Smooth muscle cell (in vitro differentiated cells): ENCODE measurements at regions not wholly inside any gene's neighbourhood (a gene's known extent, or its start where the extent isn't known, plus 50 kb on each side); places are given as distances from the start of the nearest gene placed in this dataset.

Experiments used
- DNase-seq: peaks from one replicate; lab custom pipeline; 2025; ENCODE audit not compliant: unreplicated experiment; lab: John Stamatoyannopoulos, UW
- H2AFZ ChIP-seq: fragments of 200-600 bp; sonication (generic); 2 replicates; pipeline ENCODE4 v1.6.0; 2016; ENCODE audit warnings: antibody characterized with exemption, low read depth, mild to moderate bottlenecking
- H3F3A ChIP-seq: fragments of 200-600 bp; sonication (generic); 2 replicates; pipeline ENCODE4 v1.6.0; 2017; ENCODE audit warnings: antibody characterized with exemption, low read depth
- H3K27ac ChIP-seq: fragments of 200-600 bp; sonication (generic); 2 replicates; pipeline ENCODE4 v1.5.1; 2016; ENCODE audit warnings: low read depth, mild to moderate bottlenecking
- H3K27me3 ChIP-seq: fragments of 200-600 bp; sonication (generic); 2 replicates; pipeline ENCODE4 v1.6.1; 2016; ENCODE audit warnings: low read depth, mild to moderate bottlenecking
- H3K36me3 ChIP-seq: fragments of 200-600 bp; sonication (generic); 2 replicates; pipeline ENCODE4 v1.5.1; 2016; ENCODE audit warnings: low read depth
- H3K4me1 ChIP-seq: fragments of 200-600 bp; sonication (generic); 2 replicates; pipeline ENCODE4 v1.5.1; 2016; ENCODE audit warnings: low read depth
- H3K4me2 ChIP-seq: fragments of 200-600 bp; sonication (generic); 2 replicates; pipeline ENCODE4 v1.6.0; 2016; ENCODE audit warnings: mild to moderate bottlenecking
- H3K4me3 ChIP-seq: fragments of 200-600 bp; sonication (generic); 2 replicates; pipeline ENCODE4 v1.5.1; 2016; ENCODE audit warnings: mild to moderate bottlenecking
- H3K79me2 ChIP-seq: fragments of 200-600 bp; sonication (generic); 2 replicates; pipeline ENCODE4 v1.6.0; 2016; ENCODE audit warnings: low read depth, mild to moderate bottlenecking
- H3K9ac ChIP-seq: fragments of 200-600 bp; sonication (generic); 2 replicates; pipeline ENCODE4 v1.6.0; 2016; ENCODE audit warnings: low read depth
- H3K9me3 ChIP-seq: fragments of 200-600 bp; sonication (generic); replicated peaks from 2 replicates; pipeline ENCODE4 v1.5.1; 2016; ENCODE audit warnings: low read depth
- H4K20me1 ChIP-seq: fragments of 200-600 bp; sonication (generic); 2 replicates; pipeline ENCODE4 v1.6.0; 2016; ENCODE audit warnings: low read depth
- WGBS: methylation state at CpG from one replicate; pipeline ENCODE4 v1.1.7; 2016; ENCODE audit warnings: low lambda C conversion rate; 5-methylcytosine and 5-hydroxymethylcytosine counted together
- TF ChIP-seq, protein P1 (sequence below): fragments of 200-600 bp; sonication (generic); IDR thresholded peaks from 2 replicates; pipeline ENCODE4 v1.5.1; 2017; ENCODE audit warnings: borderline replicate concordance, mild to moderate bottlenecking, antibody characterized with exemption; ENCODE audit not compliant: insufficient read depth, poor library complexity, severe bottlenecking

DNA sequence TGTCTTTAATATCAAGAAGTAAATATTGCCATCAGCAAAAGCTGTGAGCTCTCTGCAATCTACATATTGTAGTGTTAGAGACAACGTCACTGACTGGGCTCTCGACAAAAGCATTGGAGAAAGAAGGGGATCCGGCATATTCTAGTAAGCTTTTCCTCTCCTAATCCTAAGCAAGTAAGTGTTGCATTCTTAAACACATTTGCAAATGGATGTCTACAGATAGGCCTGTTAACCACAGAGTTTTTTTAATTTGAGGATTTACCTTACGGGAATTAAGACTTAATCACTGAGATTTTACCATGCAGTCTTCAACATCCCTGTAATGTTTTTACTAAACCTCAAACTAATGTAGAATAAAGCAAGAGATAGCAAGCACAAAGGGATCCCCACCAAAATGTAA, 426.5 kb upstream of the CAMK1G start:
- H3K9me3 ChIP-seq: no peaks in the 10 kb centered on the region
- no peaks in the 10 kb centered on the region for H4K20me1 ChIP-seq
- no peaks in the 10 kb centered on the region for H3K36me3 ChIP-seq
- TF ChIP-seq, protein P1, sequence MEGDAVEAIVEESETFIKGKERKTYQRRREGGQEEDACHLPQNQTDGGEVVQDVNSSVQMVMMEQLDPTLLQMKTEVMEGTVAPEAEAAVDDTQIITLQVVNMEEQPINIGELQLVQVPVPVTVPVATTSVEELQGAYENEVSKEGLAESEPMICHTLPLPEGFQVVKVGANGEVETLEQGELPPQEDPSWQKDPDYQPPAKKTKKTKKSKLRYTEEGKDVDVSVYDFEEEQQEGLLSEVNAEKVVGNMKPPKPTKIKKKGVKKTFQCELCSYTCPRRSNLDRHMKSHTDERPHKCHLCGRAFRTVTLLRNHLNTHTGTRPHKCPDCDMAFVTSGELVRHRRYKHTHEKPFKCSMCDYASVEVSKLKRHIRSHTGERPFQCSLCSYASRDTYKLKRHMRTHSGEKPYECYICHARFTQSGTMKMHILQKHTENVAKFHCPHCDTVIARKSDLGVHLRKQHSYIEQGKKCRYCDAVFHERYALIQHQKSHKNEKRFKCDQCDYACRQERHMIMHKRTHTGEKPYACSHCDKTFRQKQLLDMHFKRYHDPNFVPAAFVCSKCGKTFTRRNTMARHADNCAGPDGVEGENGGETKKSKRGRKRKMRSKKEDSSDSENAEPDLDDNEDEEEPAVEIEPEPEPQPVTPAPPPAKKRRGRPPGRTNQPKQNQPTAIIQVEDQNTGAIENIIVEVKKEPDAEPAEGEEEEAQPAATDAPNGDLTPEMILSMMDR: no peak
- no peak overlapping the region for H2AFZ ChIP-seq
- no peak for DNase-seq
- H3K4me2 ChIP-seq: no peak overlapping the region
- H3K27me3 ChIP-seq: peaks cover 6% of the 10 kb centered on the region
- H3K9ac ChIP-seq: no peak overlapping the region
- H3K4me3 ChIP-seq: no peak overlapping the region
- no peak overlapping the region for H3K27ac ChIP-seq
- WGBS: 66% methylated on average over 4 of the region's 4 CpGs
- no peaks in the 10 kb centered on the region for H3F3A ChIP-seq
- H3K4me1 ChIP-seq: peaks cover 19% of the 10 kb centered on the region
- H3K79me2 ChIP-seq: no peaks in the 10 kb centered on the region

DNA sequence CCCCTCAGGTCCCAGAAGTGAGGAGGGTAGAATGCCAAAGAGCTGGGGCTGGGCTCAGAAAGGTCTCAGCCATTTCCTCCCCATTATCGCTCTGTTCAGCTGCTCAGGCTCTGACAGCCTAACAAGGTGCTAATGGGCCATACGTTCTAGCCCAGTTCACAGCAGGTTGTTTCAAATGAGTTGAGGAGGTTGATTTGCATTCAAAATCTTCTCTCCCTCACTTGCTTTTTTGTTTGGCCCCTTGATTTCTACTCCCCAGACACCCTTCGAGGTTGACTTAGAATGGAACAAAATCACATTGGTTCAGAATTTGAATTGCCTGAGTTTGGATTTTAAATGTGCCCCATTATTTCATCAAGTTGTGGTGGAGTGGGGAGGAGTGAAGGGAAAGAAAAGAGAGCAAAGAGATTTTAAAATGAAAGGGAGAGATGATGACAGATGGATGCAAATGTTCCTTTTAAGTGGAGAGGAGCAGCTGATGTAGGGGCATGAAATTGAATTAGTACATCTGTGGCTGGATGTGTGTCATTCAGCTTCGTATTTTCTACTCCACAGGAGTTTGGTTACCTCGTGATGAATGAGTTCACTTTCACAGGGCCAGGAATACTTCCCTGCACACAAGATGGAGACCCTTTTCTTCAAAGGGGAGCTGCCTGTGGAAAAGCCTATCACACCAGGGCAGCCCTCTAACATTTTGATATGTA, 425.8 kb upstream of the CAMK1G start:
- Histone ChIP-seq H3K4me3 (no peak overlapping the region), H3F3A (no peaks in the 10 kb centered on the region), H3K4me1 (peaks cover 19% of the 10 kb centered on the region), H3K27ac (no peak overlapping the region), H3K9me3 (no peaks in the 10 kb centered on the region), H3K27me3 (peaks cover 6% of the 10 kb centered on the region), H2AFZ (no peak overlapping the region), H3K4me2 (no peak overlapping the region), H3K79me2 (no peaks in the 10 kb centered on the region), H3K36me3 (no peaks in the 10 kb centered on the region), H4K20me1 (no peaks in the 10 kb centered on the region), H3K9ac (no peak overlapping the region)
- TF ChIP-seq, protein P1: no peak
- WGBS: 14% methylated on average over 5 of the region's 5 CpGs
- no peak for DNase-seq

- no peak overlapping the region for H3K9ac ChIP-seq
- TF ChIP-seq, protein P1: no peak
- no peaks in the 10 kb centered on the region for H3F3A ChIP-seq
- no peaks in the 10 kb centered on the region for H3K79me2 ChIP-seq
- no peak overlapping the region for H2AFZ ChIP-seq
- H3K9me3 ChIP-seq: no peaks in the 10 kb centered on the region
- peaks cover 6% of the 10 kb centered on the region for H3K27me3 ChIP-seq
- no peaks in the 10 kb centered on the region for H3K36me3 ChIP-seq
- peaks cover 19% of the 10 kb centered on the region for H3K4me1 ChIP-seq
- H4K20me1 ChIP-seq: no peaks in the 10 kb centered on the region
- H3K4me2 ChIP-seq: no peak overlapping the region
- H3K27ac ChIP-seq: no peak overlapping the region
- WGBS: 96% methylated on average over 1 of the region's 1 CpG
- DNase-seq: no peak
- H3K4me3 ChIP-seq: no peak overlapping the region
Observed at GRCh38 chr1:209158851-209159250, 424.7 kb upstream of the CAMK1G start.

- H3K4me3 ChIP-seq: no peak overlapping the region
- 72% methylated on average over 2 of the region's 2 CpGs for WGBS
- no peak overlapping the region for H3K9ac ChIP-seq
- DNase-seq: no peak
- H3K36me3 ChIP-seq: no peaks in the 10 kb centered on the region
- H3K79me2 ChIP-seq: no peaks in the 10 kb centered on the region
- H3K9me3 ChIP-seq: no peaks in the 10 kb centered on the region
- H3K4me2 ChIP-seq: no peak overlapping the region
- peaks cover 13% of the 10 kb centered on the region for H3K4me1 ChIP-seq
- no peaks in the 10 kb centered on the region for H3F3A ChIP-seq
- H4K20me1 ChIP-seq: no peaks in the 10 kb centered on the region
- no peak overlapping the region for H2AFZ ChIP-seq
- peaks cover 6% of the 10 kb centered on the region for H3K27me3 ChIP-seq
- TF ChIP-seq, protein P1: no peak
- no peak overlapping the region for H3K27ac ChIP-seq
Observed at GRCh38 chr1:209160230-209160629, 423.3 kb upstream of the CAMK1G start.
